ENCODE measurements at regions not wholly inside any gene's neighbourhood (a gene's known extent, or its start where the extent isn't known, plus 50 kb on each side); places are given as distances from the start of the nearest gene placed in this dataset.

DNA sequence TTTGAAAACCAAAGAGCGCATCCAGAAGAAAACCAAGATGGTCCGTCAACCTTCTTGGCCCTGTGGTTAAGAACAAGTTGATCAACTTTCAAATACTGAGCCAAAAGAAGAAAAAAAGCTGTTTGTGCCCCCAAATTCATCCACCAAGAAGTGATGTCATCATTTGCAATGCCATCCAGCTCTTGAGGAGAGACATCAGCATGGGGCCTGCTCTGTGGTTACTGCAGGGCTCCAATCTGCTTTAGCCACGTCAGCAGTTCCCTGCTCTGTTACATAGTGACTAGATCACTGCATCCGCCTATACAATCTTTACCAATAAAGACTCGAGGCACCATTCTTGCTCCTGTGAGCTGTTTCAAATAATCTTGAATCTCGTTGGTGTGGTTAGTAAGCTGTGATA is 75.0 kb upstream of the BLCAP start:
- TF ChIP-seq, protein P1, sequence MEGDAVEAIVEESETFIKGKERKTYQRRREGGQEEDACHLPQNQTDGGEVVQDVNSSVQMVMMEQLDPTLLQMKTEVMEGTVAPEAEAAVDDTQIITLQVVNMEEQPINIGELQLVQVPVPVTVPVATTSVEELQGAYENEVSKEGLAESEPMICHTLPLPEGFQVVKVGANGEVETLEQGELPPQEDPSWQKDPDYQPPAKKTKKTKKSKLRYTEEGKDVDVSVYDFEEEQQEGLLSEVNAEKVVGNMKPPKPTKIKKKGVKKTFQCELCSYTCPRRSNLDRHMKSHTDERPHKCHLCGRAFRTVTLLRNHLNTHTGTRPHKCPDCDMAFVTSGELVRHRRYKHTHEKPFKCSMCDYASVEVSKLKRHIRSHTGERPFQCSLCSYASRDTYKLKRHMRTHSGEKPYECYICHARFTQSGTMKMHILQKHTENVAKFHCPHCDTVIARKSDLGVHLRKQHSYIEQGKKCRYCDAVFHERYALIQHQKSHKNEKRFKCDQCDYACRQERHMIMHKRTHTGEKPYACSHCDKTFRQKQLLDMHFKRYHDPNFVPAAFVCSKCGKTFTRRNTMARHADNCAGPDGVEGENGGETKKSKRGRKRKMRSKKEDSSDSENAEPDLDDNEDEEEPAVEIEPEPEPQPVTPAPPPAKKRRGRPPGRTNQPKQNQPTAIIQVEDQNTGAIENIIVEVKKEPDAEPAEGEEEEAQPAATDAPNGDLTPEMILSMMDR (IDR thresholded peaks at IDR 0.05; ENCODE audit: control insufficient read depth, insufficient read depth, low read depth, low read length, missing control alignments), result no peak
- DNase-seq (ENCODE audit: low read depth), result no peak
- no peak overlapping the region for H3K4me3 ChIP-seq (ENCODE audit: control insufficient read depth, low read depth, low read length)

DNA sequence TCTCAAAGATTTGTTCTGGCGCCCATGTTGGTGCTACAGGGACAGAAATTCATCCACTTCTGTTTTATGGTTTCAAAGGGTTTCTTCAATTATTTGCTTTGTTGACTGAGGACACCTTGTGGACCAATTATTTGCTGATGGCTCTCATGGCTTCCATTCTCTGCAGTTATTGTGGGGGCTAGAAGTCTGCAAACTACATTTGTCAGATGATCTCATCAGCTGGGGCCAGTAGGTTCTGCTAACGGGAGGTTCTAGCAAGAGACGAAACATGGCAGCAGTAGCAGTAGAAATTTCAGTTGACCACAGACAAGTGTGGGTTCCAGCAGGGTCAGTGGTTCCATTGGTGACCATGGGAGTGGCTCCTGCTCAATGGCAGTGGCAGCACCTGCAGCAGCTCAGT is 72.8 kb upstream of the BLCAP start:
- DNase-seq (ENCODE audit: low read depth), result no peak
- no peak overlapping the region for H3K4me3 ChIP-seq (ENCODE audit: control insufficient read depth, low read depth, low read length)
- TF ChIP-seq, protein P1 (IDR thresholded peaks at IDR 0.05; ENCODE audit: control insufficient read depth, insufficient read depth, low read depth, low read length, missing control alignments), result no peak

DNA sequence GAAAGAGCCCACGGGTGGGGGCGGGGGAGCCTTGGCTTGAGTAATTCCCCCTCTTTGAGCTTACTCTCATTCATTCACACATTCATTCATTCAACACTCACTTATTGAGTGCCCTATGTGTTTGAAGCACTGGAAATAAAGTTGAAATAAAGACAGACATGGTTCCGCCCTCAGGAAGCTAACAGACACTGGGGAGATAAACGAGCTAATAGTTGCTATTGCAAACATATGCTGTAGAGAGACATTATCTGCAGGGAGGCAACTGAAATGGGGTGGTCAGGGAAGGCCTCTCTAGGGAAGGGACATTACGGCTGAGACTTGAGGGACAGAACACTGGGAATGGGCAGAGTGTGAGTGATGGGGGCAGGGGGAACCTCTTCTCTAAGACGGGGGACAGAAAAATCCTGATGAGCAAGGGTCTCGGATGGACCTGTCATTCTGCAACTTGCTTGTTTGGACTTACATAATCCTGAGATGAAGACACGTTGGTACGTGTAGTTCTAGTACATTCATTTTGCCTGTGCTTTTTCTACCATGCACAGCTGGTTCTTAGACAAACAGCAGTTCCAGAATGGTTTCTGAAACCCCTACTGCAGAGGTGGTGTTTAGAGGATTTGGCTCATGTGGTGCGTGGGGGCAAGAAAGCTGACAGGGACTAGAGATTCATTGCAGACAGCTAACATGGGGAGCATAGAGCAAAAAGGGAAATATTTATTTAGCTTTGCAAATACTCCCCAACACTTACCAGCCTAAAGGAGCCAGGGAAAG is 71.1 kb upstream of the BLCAP start:
- no peak for DNase-seq (ENCODE audit: low read depth)
- no peak overlapping the region for H3K4me3 ChIP-seq (ENCODE audit: control insufficient read depth, low read depth, low read length)
- TF ChIP-seq, protein P1 (IDR thresholded peaks at IDR 0.05; ENCODE audit: control insufficient read depth, insufficient read depth, low read depth, low read length, missing control alignments), result no peak

DNA sequence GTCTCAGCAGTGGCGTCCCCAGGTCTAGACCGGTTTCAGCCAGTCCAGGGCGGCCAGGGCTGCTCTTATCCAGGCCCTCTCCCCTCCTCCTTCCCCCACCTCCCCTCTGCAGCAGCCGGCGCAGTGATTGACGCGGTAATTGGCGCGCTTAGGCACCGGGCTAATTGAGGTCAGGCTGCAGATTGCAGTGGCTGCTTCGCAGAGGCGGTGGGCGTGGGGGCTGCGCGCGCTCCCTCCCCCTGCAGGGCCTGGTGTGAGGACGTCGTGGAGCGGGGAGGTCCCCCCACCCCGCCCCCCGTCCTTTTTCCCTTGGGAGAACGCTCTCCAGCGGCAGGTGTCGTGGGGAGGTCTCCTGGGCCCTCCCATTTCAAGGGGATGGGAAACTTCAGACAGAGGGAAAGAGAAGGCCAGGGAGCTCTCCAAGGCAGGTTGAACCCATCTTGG is 70.4 kb upstream of the BLCAP start:
- TF ChIP-seq, protein P1 (IDR thresholded peaks at IDR 0.05; ENCODE audit: control insufficient read depth, insufficient read depth, low read depth, low read length, missing control alignments), result no peak
- DNase-seq (ENCODE audit: low read depth), result no peak
- no peak overlapping the region for H3K4me3 ChIP-seq (ENCODE audit: control insufficient read depth, low read depth, low read length)

DNA sequence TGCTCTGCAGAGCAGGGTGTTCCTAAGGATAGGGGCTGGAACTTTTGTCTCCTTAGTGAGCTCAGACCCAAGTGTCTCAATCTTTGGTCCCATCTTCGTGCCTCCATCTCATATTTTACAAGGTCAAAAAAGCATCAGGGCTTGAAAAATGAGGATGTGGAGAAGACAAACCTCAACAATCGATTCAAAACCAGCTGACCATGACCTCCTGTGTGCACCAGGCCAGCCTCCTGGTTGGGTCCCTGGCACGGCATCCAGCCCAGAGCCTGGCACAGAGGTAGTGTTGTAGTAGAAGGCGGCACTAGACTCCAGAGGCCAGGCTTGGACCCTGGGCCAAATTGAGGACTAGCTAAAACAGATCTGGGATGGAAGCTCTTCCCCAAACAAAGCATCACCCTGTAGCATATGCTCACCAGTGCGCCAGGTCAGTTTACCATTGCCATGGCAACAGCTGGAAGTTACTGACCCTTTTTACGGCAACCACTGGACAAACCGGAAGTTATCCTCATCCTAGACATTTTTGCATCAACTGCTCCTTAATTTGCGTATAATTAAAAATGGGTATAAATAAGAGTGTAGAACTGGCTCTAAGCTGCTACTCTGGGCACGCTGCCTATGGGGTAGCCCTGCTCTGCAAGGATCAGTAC is 69.3 kb upstream of the BLCAP start:
- DNase-seq (ENCODE audit: low read depth), result no peak

DNA sequence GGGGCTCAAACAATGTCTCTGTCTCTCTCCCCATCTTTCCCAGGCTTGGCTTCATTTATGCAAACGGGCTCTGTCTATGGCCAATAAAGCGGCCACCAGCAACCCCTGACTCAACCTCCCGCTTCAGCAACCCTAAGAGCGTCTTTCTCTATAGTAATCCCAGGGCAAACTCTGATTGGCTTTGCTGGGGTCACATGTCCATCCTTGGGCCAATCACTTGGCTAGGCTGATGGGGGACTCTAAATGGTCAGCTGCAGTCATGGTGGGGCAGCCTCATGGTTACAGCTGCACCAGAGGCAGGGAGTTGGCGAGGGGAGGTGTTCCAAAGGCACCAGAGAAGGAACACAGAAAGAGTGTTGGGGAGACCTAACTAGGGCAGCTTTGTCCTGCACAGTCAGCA is 68.5 kb upstream of the BLCAP start:
- TF ChIP-seq, protein P1 (IDR thresholded peaks at IDR 0.05; ENCODE audit: control insufficient read depth, insufficient read depth, low read depth, low read length, missing control alignments), result no peak
- H3K4me3 ChIP-seq (ENCODE audit: control insufficient read depth, low read depth, low read length), result no peak overlapping the region
- DNase-seq (ENCODE audit: low read depth), result no peak

More for the DNA sequence above, 69.3 kb upstream of the BLCAP start:
- H3K4me3 ChIP-seq (ENCODE audit: control insufficient read depth, low read depth, low read length), result no peak overlapping the region
- TF ChIP-seq, protein P1 (IDR thresholded peaks at IDR 0.05; ENCODE audit: control insufficient read depth, insufficient read depth, low read depth, low read length, missing control alignments), result no peak
